ENCODE measurements at regions not wholly inside any gene's neighbourhood (a gene's known extent, or its start where the extent isn't known, plus 50 kb on each side); places are given as distances from the start of the nearest gene placed in this dataset.

DNA sequence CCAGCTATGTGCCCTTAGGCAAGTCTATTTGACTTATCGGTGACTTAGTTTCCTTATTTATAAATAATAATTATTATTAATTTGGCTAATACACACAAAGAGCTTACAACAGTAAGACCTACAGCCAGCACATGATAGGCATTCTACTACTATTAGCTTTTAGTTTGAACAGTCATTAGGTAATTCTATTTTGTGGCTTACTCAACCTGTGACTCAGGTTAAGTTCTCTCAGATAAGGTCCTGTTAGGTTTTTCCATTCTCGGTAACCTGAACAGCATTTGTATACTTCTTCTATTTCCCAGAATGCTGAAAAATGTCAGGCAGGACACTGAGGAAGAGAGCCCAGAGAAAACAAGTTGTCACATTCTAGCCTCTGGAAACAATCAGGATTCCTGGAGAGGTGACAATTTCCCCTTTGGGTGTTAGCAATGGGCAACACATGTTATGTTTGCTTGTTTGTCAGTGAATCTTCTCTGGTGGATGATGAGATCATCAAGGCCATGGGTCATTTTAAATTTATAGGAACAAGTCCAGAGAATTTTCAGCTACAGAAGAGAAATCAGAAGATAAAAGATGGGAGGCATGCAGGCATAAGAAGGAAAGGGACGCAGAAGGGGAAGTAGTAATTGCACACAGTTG lies 2144.7 kb downstream of the PCDH7 start:
- H3K27ac ChIP-seq = no peak overlapping the region
- Mint-ChIP-seq H3K36me3 (no peaks in the 10 kb centered on the region), H3K27ac (no peak overlapping the region), H3K4me1 (no peaks in the 10 kb centered on the region), H3K27me3 (ENCODE audit: insufficient read depth, low read depth) (no peaks in the 10 kb centered on the region), H3K4me3 (no peak overlapping the region), H3K9me3 (no peaks in the 10 kb centered on the region)
- no peak overlapping the region for H2AFZ ChIP-seq (replicated peaks)
- TF ChIP-seq EZH2phosphoT487 (IDR thresholded peaks at IDR 0.05) (no peak), EZH2 (IDR thresholded peaks at IDR 0.05) (no peak)
- TF ChIP-seq, protein P1, sequence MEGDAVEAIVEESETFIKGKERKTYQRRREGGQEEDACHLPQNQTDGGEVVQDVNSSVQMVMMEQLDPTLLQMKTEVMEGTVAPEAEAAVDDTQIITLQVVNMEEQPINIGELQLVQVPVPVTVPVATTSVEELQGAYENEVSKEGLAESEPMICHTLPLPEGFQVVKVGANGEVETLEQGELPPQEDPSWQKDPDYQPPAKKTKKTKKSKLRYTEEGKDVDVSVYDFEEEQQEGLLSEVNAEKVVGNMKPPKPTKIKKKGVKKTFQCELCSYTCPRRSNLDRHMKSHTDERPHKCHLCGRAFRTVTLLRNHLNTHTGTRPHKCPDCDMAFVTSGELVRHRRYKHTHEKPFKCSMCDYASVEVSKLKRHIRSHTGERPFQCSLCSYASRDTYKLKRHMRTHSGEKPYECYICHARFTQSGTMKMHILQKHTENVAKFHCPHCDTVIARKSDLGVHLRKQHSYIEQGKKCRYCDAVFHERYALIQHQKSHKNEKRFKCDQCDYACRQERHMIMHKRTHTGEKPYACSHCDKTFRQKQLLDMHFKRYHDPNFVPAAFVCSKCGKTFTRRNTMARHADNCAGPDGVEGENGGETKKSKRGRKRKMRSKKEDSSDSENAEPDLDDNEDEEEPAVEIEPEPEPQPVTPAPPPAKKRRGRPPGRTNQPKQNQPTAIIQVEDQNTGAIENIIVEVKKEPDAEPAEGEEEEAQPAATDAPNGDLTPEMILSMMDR (IDR thresholded peaks at IDR 0.05) = no peak
- H3K79me2 ChIP-seq (ENCODE audit: low read depth) = no peaks in the 10 kb centered on the region
- peaks cover 5% of the 10 kb centered on the region for H3K9me3 ChIP-seq (ENCODE audit: low read depth)
- DNase-seq (ENCODE audit: low spot score) = no peak
- H3K9ac ChIP-seq = no peak overlapping the region
- no peaks in the 10 kb centered on the region for H4K20me1 ChIP-seq (ENCODE audit: low read depth)
- no peaks in the 10 kb centered on the region for H3K36me3 ChIP-seq
- H3K4me2 ChIP-seq = no peak overlapping the region
- no peaks in the 10 kb centered on the region for H3K27me3 ChIP-seq
- H3F3A ChIP-seq (ENCODE audit: low read depth) = no peaks in the 10 kb centered on the region
- H3K4me3 ChIP-seq = no peak overlapping the region
- H3K4me1 ChIP-seq = no peaks in the 10 kb centered on the region

DNA sequence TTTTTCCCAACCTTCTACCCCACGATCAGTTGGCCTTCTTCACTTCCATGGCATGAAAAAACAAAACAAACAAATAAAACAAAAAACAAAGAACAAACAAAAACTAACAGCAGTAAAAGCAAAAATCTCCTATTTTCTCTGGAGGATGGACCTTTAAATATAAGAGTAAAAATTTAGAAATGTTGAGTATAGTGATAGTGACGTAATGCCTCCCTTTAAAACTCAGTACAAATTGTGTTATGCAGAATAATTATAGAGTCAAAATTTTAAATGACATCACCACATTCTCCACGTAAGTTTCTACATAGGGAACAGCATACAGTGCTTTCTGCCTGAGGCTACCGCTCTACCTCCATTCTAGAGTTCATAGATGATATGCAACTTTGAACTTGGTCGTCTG lies 2156.4 kb downstream of the PCDH7 start:
- no peak for TF ChIP-seq EZH2 (IDR thresholded peaks at IDR 0.05)
- TF ChIP-seq, protein P1 (IDR thresholded peaks at IDR 0.05) = no peak
- no peak for TF ChIP-seq EZH2phosphoT487 (IDR thresholded peaks at IDR 0.05)
- Histone ChIP-seq H4K20me1 (ENCODE audit: low read depth) (no peaks in the 10 kb centered on the region), H3K9me3 (ENCODE audit: low read depth) (no peaks in the 10 kb centered on the region), H3K9ac (no peak overlapping the region), H3K4me1 (no peaks in the 10 kb centered on the region), H3K27ac (no peak overlapping the region), H3K4me3 (no peak overlapping the region), H3K79me2 (ENCODE audit: low read depth) (no peaks in the 10 kb centered on the region), H3K27me3 (no peaks in the 10 kb centered on the region), H3K36me3 (no peaks in the 10 kb centered on the region), H3K4me2 (no peak overlapping the region), H2AFZ (replicated peaks) (no peak overlapping the region), H3F3A (ENCODE audit: low read depth) (no peaks in the 10 kb centered on the region)
- Mint-ChIP-seq H3K27ac (no peak overlapping the region), H3K4me1 (no peaks in the 10 kb centered on the region), H3K27me3 (ENCODE audit: insufficient read depth, low read depth) (no peaks in the 10 kb centered on the region), H3K9me3 (no peaks in the 10 kb centered on the region), H3K4me3 (no peak overlapping the region), H3K36me3 (no peaks in the 10 kb centered on the region)
- DNase-seq (ENCODE audit: low spot score) = no peak

DNA sequence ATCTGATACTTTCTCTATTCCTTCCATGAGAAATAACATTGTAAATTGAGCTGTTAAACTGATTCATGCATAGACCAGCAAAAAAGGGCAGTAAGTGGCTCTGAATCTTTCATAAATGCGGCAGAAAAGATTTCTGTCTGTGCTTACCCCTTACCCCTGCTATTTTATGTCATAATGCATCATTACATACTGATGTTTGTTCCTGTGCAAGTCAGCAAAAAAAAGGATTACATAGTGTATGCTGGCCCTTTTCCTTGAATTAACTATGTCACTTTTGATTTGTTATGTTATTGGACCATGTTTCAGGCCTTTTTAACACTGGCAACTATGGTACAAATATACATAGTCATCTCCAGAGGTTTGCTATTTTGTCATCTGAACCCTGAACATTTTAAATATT lies 2159.7 kb downstream of the PCDH7 start:
- TF ChIP-seq, protein P1 (IDR thresholded peaks at IDR 0.05) = no peak
- TF ChIP-seq EZH2phosphoT487 (IDR thresholded peaks at IDR 0.05) (no peak), EZH2 (IDR thresholded peaks at IDR 0.05) (no peak)
- Histone ChIP-seq H4K20me1 (ENCODE audit: low read depth) (no peaks in the 10 kb centered on the region), H3K36me3 (no peaks in the 10 kb centered on the region), H3K27ac (no peak overlapping the region), H3K4me2 (no peak overlapping the region), H3K27me3 (no peaks in the 10 kb centered on the region), H3K4me1 (no peaks in the 10 kb centered on the region), H3K79me2 (ENCODE audit: low read depth) (no peaks in the 10 kb centered on the region), H2AFZ (replicated peaks) (no peak overlapping the region), H3F3A (ENCODE audit: low read depth) (no peaks in the 10 kb centered on the region), H3K9me3 (ENCODE audit: low read depth) (no peaks in the 10 kb centered on the region), H3K4me3 (no peak overlapping the region), H3K9ac (no peak overlapping the region)
- no peaks in the 10 kb centered on the region for H3K27me3 Mint-ChIP-seq (ENCODE audit: insufficient read depth, low read depth)
- H3K4me1 Mint-ChIP-seq = no peaks in the 10 kb centered on the region
- H3K27ac Mint-ChIP-seq = no peak overlapping the region
- no peaks in the 10 kb centered on the region for H3K9me3 Mint-ChIP-seq
- no peaks in the 10 kb centered on the region for H3K36me3 Mint-ChIP-seq
- H3K4me3 Mint-ChIP-seq = no peak overlapping the region
- no peak for DNase-seq (ENCODE audit: low spot score)

Data from neural progenitor cell (in vitro differentiated cells).